Upper lobe of left lung (tissue), 4 donors: ENCODE measurements at regions not wholly inside any gene's neighbourhood (a gene's known extent, or its start where the extent isn't known, plus 50 kb on each side); places are given as distances from the start of the nearest gene placed in this dataset.

Source experiments
- EP300 ChIP-seq, 4 donors: sonication (generic); formaldehyde crosslinking; IDR thresholded peaks; one replicate each; pipeline ENCODE4 v1.5.1; 2017; ENCODE audit warnings: antibody characterized with exemption in 4 of 4, control low read depth in 2 of 4
- POLR2AphosphoS5 ChIP-seq, 2 donors: sonication (generic); formaldehyde crosslinking; IDR thresholded peaks; one replicate each; pipeline ENCODE4 v1.5.1; 2017; ENCODE audit warnings: antibody characterized with exemption in 2 of 2
- TF ChIP-seq, protein P1 (sequence below), 6 experiments: fragments of 450-650 bp in 4 of 6; fragments of 200-600 bp in 2 of 6; sonication (generic) in 2 of 6; IDR thresholded peaks; one replicate each; pipeline ENCODE4 v1.5.1; 2016 to 2019; ENCODE audit warnings: antibody characterized with exemption in 6 of 6

DNA sequence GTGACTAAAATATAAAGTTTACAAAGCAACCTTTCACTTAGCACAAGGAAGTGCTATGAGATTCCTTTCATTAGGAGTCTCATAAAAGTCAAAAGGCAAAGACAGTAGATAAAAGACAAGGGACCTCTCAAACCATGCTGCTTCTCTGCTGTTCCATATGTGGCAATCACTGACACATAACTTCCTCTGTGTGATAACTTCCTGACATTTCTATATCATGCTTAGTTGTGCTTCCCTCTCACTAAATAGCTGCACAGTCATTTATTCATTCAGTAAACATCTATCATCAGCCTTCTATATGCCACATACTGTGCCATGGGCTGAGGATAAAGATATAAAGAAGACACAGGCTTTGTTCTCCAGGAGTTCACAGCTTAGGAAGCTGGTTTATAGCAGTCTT lies 214.8 kb upstream of the GRIK2 start:
- TF ChIP-seq, protein P1, sequence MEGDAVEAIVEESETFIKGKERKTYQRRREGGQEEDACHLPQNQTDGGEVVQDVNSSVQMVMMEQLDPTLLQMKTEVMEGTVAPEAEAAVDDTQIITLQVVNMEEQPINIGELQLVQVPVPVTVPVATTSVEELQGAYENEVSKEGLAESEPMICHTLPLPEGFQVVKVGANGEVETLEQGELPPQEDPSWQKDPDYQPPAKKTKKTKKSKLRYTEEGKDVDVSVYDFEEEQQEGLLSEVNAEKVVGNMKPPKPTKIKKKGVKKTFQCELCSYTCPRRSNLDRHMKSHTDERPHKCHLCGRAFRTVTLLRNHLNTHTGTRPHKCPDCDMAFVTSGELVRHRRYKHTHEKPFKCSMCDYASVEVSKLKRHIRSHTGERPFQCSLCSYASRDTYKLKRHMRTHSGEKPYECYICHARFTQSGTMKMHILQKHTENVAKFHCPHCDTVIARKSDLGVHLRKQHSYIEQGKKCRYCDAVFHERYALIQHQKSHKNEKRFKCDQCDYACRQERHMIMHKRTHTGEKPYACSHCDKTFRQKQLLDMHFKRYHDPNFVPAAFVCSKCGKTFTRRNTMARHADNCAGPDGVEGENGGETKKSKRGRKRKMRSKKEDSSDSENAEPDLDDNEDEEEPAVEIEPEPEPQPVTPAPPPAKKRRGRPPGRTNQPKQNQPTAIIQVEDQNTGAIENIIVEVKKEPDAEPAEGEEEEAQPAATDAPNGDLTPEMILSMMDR (IDR thresholded peaks at IDR 0.05), result no peak
- TF ChIP-seq EP300 (IDR thresholded peaks at IDR 0.05) (no peak), POLR2AphosphoS5 (IDR thresholded peaks at IDR 0.05) (no peak)
